Activated T-cell treated with anti-CD3 and anti-CD28 coated beads, Interleukin-2, amount 50 U/mL, for 1 hour (primary cell): ENCODE measurements at regions not wholly inside any gene's neighbourhood (a gene's known extent, or its start where the extent isn't known, plus 50 kb on each side); places are given as distances from the start of the nearest gene placed in this dataset.
"Not testable (repeated sequence)": the region's sequence is repeated elsewhere in the genome, so short reads cannot be mapped to it uniquely, and the experiment has no call there.

Experiments used
- DNase-seq: peaks from one replicate; pipeline ENCODE4 v3.0.0-alpha.2; 2020

GRCh38 chr3:17872457-17872856 lies 130.0 kb upstream of the TBC1D5 start:
- DNase-seq: no peak

GRCh38 chr3:17865631-17866030 lies 123.2 kb upstream of the TBC1D5 start:
- DNase-seq: no peak

GRCh38 chr3:17861476-17861875 lies 119.0 kb upstream of the TBC1D5 start:
- no peak for DNase-seq

GRCh38 chr3:17860840-17861471 lies 118.5 kb upstream of the TBC1D5 start:
- DNase-seq: not testable (repeated sequence)

- DNase-seq: no peak
Observed at GRCh38 chr3:17852217-17852616, 109.8 kb upstream of the TBC1D5 start.

GRCh38 chr3:17850448-17850847 lies 108.0 kb upstream of the TBC1D5 start:
- DNase-seq: no peak

GRCh38 chr3:17848102-17848501 lies 105.7 kb upstream of the TBC1D5 start:
- DNase-seq: no peak

- DNase-seq: no peak
Observed at GRCh38 chr3:17847156-17847555, 104.7 kb upstream of the TBC1D5 start.

- no peak for DNase-seq
Observed at GRCh38 chr3:17846466-17846865, 104.0 kb upstream of the TBC1D5 start.

- DNase-seq: no peak
Observed at GRCh38 chr3:17845026-17845812, 102.8 kb upstream of the TBC1D5 start.

GRCh38 chr3:17844236-17844635 lies 101.8 kb upstream of the TBC1D5 start:
- no peak for DNase-seq

GRCh38 chr3:17841190-17841828 lies 98.9 kb upstream of the TBC1D5 start:
- DNase-seq: peak; percentile 76

- DNase-seq: no peak
Observed at GRCh38 chr3:17840651-17841050, 98.2 kb upstream of the TBC1D5 start.

GRCh38 chr3:17840126-17840525 lies 97.7 kb upstream of the TBC1D5 start:
- no peak for DNase-seq

GRCh38 chr3:17836919-17837318 lies 94.5 kb upstream of the TBC1D5 start:
- no peak for DNase-seq

GRCh38 chr3:17836092-17836491 lies 93.7 kb upstream of the TBC1D5 start:
- DNase-seq: no peak

- no peak for DNase-seq
Observed at GRCh38 chr3:17833786-17834559, 91.5 kb upstream of the TBC1D5 start.

GRCh38 chr3:17832016-17832415 lies 89.6 kb upstream of the TBC1D5 start:
- no peak for DNase-seq

GRCh38 chr3:17831366-17831765 lies 88.9 kb upstream of the TBC1D5 start:
- DNase-seq: no peak

- DNase-seq: no peak
Observed at GRCh38 chr3:17830788-17831187, 88.4 kb upstream of the TBC1D5 start.

GRCh38 chr3:17828388-17828787 lies 86.0 kb upstream of the TBC1D5 start:
- no peak for DNase-seq

GRCh38 chr3:17825298-17825697 lies 82.9 kb upstream of the TBC1D5 start:
- no peak for DNase-seq

- no peak for DNase-seq
Observed at GRCh38 chr3:17823816-17824215, 81.4 kb upstream of the TBC1D5 start.
